SHP77 (cell line): ENCODE measurements at regions not wholly inside any gene's neighbourhood (a gene's known extent, or its start where the extent isn't known, plus 50 kb on each side); places are given as distances from the start of the nearest gene placed in this dataset.
"Not testable (repeated sequence)": the region's sequence is repeated elsewhere in the genome, so short reads cannot be mapped to it uniquely, and the experiment has no call there.

Experiments
- DNase-seq, 2 experiments: peaks; one replicate each; lab custom pipeline; 2025; lab: John Stamatoyannopoulos, UW

DNA sequence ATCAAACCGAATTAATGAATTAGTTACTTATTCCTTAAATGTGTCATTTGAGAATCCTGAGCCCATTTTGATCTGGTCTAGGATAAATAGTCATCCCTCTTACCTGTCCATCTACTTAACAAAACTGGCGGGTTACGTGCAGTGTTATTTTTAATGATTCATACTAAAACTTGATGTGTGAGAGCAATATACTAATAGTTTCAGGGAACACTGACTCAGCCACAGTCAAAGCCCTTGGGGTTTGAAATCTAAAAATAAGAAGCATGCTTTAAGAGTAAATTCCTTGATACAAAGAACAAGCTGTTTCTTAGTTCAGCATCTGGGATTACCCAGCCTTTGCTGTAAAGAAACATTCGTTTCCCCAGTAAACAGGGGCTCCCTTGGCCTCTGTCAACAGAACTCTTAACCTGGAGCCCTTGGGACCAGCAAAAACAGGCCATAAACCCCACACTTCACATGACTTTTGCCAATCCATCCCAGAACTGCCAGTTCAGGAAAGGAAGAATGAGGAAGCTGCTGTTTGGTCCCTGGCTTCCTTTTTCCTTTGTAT, 370.6 kb upstream of the IGFBP3 start:
- DNase-seq: no peak

DNA sequence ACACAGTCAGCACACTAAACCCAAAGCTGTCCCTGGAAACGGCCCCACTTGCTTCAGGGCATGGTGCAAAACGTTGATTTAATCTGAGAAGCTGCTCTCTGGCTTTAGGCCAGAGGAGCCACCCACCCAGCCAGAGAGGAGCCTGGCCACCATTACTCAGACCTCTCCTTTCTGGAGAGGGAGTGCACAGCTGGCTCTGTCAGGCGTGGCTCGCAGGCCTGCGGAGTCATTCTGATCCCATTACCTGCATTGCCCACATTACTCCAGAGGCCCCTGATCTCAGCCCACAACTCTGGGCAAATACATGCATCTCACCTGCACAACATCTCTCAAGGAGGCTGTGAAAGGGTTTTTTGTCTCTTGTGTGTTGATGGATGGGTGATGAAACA, 370.0 kb upstream of the IGFBP3 start:
- no peak for DNase-seq

DNA sequence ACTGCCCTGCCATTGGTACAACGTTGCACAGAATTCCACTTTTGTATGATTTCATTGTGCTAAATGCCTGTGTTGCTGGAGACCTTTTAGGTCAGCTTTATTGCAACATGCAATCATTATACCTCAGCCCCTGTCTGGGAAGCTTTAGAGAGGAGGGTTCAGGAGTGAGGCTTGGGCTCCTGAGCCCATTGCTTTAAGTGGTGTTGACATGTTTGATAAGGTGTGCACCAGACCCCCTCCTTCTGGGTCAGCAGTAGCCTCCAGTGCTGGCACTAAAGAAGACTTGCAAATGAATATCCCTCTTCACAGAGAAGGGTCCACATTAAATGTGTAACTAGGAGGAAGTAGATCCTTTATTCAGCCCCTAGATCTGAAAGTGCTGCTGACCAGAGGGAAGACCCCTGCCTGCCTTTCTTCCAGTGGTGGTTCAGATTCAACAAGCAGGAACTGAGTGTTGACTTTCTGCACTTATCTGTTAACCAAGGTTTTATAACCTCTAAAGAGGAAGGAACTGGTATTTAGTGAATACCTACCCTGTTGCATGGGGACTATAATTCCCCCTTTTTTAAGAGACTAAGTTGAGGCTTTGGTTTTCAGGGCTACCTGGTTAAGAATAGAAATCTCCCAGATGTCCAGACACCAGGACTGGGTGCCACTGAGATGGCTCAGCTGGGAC, 369.4 kb upstream of the IGFBP3 start:
- no peak for DNase-seq

- DNase-seq: no peak
Measured at GRCh38 chr7:46288861-46289260, 367.8 kb upstream of the IGFBP3 start.

DNA sequence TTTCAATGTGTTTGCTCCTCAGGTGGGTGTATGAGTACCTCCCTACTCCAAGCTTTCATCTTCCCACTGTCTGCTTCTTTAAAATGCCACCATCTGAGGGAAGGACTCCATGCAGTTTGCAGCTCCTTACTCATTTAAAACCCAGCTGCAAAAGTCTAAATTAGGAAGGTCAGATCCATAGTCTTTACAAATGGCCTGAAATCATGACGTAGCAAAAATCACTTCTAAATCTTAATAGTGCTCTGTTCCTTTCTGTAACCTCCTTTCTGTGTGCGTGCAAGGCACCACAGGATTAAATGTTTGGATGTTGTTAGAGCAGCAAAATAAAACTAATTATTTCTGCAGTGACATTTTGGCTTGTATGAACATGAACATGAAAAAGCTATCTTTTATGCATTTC, 366.9 kb upstream of the IGFBP3 start:
- DNase-seq: no peak

- DNase-seq: no peak
Measured at GRCh38 chr7:46286957-46287356, 365.9 kb upstream of the IGFBP3 start.

DNA sequence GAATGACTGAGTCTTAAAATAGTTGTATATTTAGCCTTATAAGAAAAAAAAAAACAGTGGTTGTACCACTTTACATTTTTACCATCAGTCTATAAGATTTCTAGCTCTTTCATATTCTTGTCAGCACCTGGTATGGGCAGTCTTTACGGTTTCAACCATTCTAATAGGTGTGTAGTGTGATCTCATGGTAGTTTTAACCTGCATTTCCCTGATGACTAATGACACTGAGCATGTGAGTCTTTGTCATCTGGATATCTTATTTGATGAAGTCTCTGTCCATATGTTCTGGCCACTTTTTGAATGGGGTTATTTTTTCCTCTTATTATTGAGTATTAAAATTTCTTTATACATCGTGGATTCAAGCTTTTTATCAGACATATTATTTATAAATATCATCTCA, 365.3 kb upstream of the IGFBP3 start:
- DNase-seq: no peak

DNA sequence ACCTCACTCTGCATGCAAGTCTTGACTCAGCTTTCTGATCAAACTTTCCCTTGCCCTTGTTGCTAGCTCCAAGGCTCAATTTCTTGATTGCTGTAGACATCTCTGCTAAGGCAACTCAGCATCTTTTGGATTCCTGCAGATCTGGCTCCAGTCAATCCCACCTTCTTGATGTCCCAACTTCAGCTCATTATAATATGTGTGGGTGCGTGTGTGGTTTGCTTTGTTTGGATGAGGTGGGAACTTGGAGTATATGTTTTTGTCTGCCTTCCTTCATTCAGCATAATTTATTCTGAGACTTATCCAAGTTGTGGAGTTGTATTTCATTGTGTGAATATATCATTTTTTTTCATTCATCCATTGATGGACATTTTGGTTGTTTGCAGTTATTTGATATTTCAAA, 364.8 kb upstream of the IGFBP3 start:
- no peak for DNase-seq

GRCh38 chr7:46283852-46284251, 362.8 kb upstream of the IGFBP3 start:
- DNase-seq: no peak

- DNase-seq: no peak
Measured at GRCh38 chr7:46282155-46282554, 361.1 kb upstream of the IGFBP3 start.

DNA sequence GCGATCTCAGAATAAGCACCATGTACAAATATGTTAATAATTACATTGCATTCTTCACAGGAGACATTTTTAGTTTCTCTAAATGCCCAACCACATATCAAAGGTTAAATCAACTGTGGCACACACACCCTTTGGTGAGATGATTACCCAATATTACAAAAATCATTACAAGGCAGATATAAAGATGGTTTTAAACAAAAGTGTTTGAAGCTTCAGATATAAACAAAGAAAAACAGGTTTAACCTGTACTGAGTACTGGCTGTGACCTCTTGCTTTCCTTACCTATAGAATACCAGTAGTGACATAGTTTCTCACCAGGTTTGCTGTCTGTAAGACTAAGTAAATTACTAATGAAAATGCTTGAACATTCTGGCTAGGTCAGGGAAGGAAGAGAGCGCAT, 360.0 kb upstream of the IGFBP3 start:
- DNase-seq: no peak

DNA sequence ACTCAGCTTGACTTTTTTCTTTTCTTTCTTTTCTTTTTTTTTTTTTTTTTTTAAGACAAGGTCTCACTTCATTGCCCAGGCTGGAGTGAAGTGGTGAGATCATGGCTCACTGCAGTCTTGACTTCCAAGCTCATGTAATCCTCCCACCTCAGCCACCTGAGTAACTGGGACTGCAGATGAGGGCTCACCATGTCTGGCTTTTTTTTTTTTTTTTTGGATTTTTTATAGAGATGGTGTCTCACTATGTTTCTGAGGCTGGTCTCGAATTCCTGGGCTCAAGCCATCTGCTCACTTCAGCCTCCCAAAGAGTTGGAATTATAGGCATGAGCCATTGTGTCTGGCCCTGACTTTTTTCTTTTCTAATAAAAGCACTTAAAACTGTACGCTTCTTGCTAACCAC, 358.2 kb upstream of the IGFBP3 start:
- no peak for DNase-seq

DNA sequence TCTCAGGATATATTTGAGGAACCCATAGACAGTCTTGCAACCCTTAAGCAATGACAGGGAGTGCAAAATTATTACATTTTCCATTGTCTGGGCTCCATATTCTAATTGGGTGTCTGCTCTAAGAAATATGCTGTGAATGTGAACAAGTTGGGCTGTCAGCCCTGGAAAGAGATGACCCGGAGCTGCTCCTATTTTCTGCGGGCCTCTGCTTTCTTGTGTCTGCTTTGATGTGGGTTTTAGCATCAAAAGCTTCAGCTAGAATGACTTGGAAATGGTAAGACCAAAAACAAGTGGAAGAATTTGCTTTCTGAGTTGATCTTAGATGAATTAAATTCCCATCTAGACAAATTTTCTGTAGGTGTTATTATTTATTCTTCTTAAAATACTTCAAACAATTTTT, 343.6 kb upstream of the IGFBP3 start:
- DNase-seq: no peak

- DNase-seq: not testable (repeated sequence)
Measured at GRCh38 chr7:46261638-46262037, 340.6 kb upstream of the IGFBP3 start.

GRCh38 chr7:46259947-46260346, 338.9 kb upstream of the IGFBP3 start:
- no peak for DNase-seq

GRCh38 chr7:46257761-46258448, 336.8 kb upstream of the IGFBP3 start:
- no peak for DNase-seq

GRCh38 chr7:46256870-46257661, 336.0 kb upstream of the IGFBP3 start:
- no peak for DNase-seq

- DNase-seq: no peak
Measured at GRCh38 chr7:46253520-46253919, 332.4 kb upstream of the IGFBP3 start.

- no peak for DNase-seq
Measured at GRCh38 chr7:46247664-46248063, 326.6 kb upstream of the IGFBP3 start.

DNA sequence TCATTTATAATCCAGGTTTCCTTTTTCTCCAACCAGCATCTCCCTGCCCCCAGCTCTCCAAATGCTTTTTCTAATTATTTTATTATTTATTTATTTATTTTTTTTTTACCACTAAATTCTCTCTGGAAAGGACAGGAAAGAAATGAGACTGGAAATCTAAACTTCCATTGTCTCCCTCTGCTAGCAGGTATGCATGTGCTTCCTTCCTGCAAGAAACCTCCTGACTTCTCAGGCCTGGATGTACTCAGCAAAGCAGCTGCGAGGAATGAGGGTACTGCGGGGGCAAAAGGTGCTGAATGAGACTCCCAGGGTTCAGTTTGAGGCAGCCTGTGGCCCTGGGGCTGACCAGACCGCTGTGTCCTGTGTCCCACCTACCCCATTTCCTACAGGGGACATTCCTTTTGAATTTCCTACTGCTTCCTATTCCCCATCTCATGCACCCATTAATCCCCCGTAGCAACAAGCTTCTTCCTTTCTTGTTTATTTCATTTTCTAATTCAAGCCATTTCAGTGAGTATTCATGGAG, 324.6 kb upstream of the IGFBP3 start:
- DNase-seq: no peak

- no peak for DNase-seq
Measured at GRCh38 chr7:46244757-46245156, 323.7 kb upstream of the IGFBP3 start.

DNA sequence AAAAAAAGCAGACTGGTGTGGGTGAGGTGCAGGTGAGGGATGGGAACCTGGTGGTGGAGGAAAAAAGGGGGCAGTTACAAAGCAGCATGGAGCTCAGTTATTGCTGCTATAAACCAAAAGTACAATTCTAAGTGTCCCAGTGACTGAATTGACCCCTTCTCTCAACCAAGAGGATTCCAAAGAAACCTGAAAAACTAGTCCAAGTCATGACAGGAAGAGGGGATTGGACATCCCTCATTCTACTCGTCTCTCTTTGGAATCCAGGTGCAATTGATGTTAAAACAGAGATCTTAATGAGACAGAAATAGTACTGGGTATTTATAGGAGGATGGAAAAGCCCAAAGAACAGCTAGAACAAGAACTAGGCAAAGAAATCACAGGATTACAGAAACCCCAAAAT, 322.3 kb upstream of the IGFBP3 start:
- no peak for DNase-seq

GRCh38 chr7:46239846-46240245, 318.8 kb upstream of the IGFBP3 start:
- DNase-seq: no peak
